DOHH2 (cell line): ENCODE measurements at regions not wholly inside any gene's neighbourhood (a gene's known extent, or its start where the extent isn't known, plus 50 kb on each side); places are given as distances from the start of the nearest gene placed in this dataset.

ENCODE experiments used
- H3F3A ChIP-seq: fragments of 200-600 bp; sonication (generic), shearing (Covaris generic); 2 replicates; pipeline ENCODE4 v1.6.0; 2016; ENCODE audit warnings: antibody characterized with exemption, mild to moderate bottlenecking; ENCODE audit not compliant: control insufficient read depth, insufficient read depth
- H3K27ac ChIP-seq: fragments of 200-600 bp; sonication (generic); 2 replicates; pipeline ENCODE4 v1.5.1; 2014; ENCODE audit warnings: low read depth, mild to moderate bottlenecking, low read length, moderate library complexity
- H3K27me3 ChIP-seq: fragments of 200-600 bp; sonication (generic); 2 replicates; pipeline ENCODE4 v1.6.1; 2014; ENCODE audit warnings: mild to moderate bottlenecking, low read length, mixed read lengths; ENCODE audit not compliant: control insufficient read depth
- H3K36me3 ChIP-seq: fragments of 200-600 bp; sonication (generic); 2 replicates; pipeline ENCODE4 v1.6.1; 2014; ENCODE audit warnings: mild to moderate bottlenecking, low read length, moderate library complexity, mixed read lengths; ENCODE audit not compliant: control insufficient read depth
- H3K4me1 ChIP-seq: fragments of 200-600 bp; sonication (generic); 2 replicates; pipeline ENCODE4 v1.6.1; 2014; ENCODE audit warnings: mild to moderate bottlenecking, low read length, mixed read lengths; ENCODE audit not compliant: control insufficient read depth
- H3K4me2 ChIP-seq: fragments of 200-600 bp; sonication (generic); 2 replicates; pipeline ENCODE4 v1.6.0; 2014; ENCODE audit warnings: mild to moderate bottlenecking, low read length, moderate library complexity
- H3K4me3 ChIP-seq: fragments of 200-600 bp; sonication (generic); 2 replicates; pipeline ENCODE4 v1.5.1; 2014; ENCODE audit warnings: mild to moderate bottlenecking, low read length, mixed read lengths
- H3K79me2 ChIP-seq: fragments of 200-600 bp; sonication (generic); 2 replicates; pipeline ENCODE4 v1.6.1; 2014; ENCODE audit warnings: mild to moderate bottlenecking, low read length, mixed read lengths; ENCODE audit not compliant: control insufficient read depth
- H3K9me2 ChIP-seq: fragments of 200-600 bp; sonication (generic); replicated peaks from 2 replicates; pipeline ENCODE4 v1.6.1; 2014; ENCODE audit warnings: mild to moderate bottlenecking, low read length, mixed read lengths; ENCODE audit not compliant: control insufficient read depth
- H3K9me3 ChIP-seq: fragments of 200-600 bp; sonication (generic); 2 replicates; pipeline ENCODE4 v1.6.1; 2014; ENCODE audit warnings: antibody characterized with exemption, low read length, mixed read lengths; ENCODE audit not compliant: control insufficient read depth, insufficient read depth
- H4K20me1 ChIP-seq: fragments of 200-600 bp; sonication (generic); 2 replicates; pipeline ENCODE4 v1.6.0; 2014; ENCODE audit warnings: low read depth, mild to moderate bottlenecking, antibody characterized with exemption, low read length, moderate library complexity; ENCODE audit not compliant: control insufficient read depth, insufficient read depth
- CTCF ChIP-seq: fragments of 200-600 bp; sonication (generic); IDR thresholded peaks from one replicate; pipeline ENCODE4 v1.5.1; 2014; ENCODE audit warnings: antibody characterized with exemption, mild to moderate bottlenecking, low read depth, low read length; ENCODE audit not compliant: poor library complexity, severe bottlenecking
- EZH2phosphoT487 ChIP-seq: fragments of 200-600 bp; sonication (generic); IDR thresholded peaks from 2 replicates; pipeline ENCODE4 v1.6.1; 2017; ENCODE audit warnings: borderline replicate concordance, mild to moderate bottlenecking, antibody characterized with exemption, low read length, moderate library complexity, mixed read lengths

- Histone ChIP-seq H3K4me1 (no peaks in the 10 kb centered on the region), H3K9me2 (no peaks in the 10 kb centered on the region), H3K27ac (no peak overlapping the region), H3K27me3 (no peaks in the 10 kb centered on the region), H3K4me2 (no peak overlapping the region), H4K20me1 (no peaks in the 10 kb centered on the region), H3K9me3 (no peaks in the 10 kb centered on the region), H3F3A (no peaks in the 10 kb centered on the region), H3K36me3 (no peaks in the 10 kb centered on the region), H3K4me3 (no peak overlapping the region), H3K79me2 (no peaks in the 10 kb centered on the region)
- no peak for TF ChIP-seq CTCF
Measured at GRCh38 chr2:146918280-146918679, 926.5 kb upstream of the ACVR2A start.

GRCh38 chr2:146917431-146918042 is 927.3 kb upstream of the ACVR2A start:
- no peaks in the 10 kb centered on the region for H3K4me1 ChIP-seq
- no peaks in the 10 kb centered on the region for H4K20me1 ChIP-seq
- H3K4me2 ChIP-seq = no peak overlapping the region
- no peaks in the 10 kb centered on the region for H3K36me3 ChIP-seq
- H3K27me3 ChIP-seq = no peaks in the 10 kb centered on the region
- H3F3A ChIP-seq = no peaks in the 10 kb centered on the region
- H3K4me3 ChIP-seq = no peak overlapping the region
- no peak overlapping the region for H3K27ac ChIP-seq
- TF ChIP-seq EZH2phosphoT487 = no peak
- TF ChIP-seq CTCF = no peak
- no peaks in the 10 kb centered on the region for H3K9me2 ChIP-seq
- no peaks in the 10 kb centered on the region for H3K9me3 ChIP-seq
- H3K79me2 ChIP-seq = no peaks in the 10 kb centered on the region

- H3K4me1 ChIP-seq = no peaks in the 10 kb centered on the region
Measured at GRCh38 chr2:146916914-146917313, 927.9 kb upstream of the ACVR2A start.

More at GRCh38 chr2:146916914-146917313, 927.9 kb upstream of the ACVR2A start:
- TF ChIP-seq EZH2phosphoT487 = no peak
- TF ChIP-seq CTCF = no peak
- Histone ChIP-seq H3K27ac (no peak overlapping the region), H3K79me2 (no peaks in the 10 kb centered on the region), H4K20me1 (no peaks in the 10 kb centered on the region), H3K36me3 (no peaks in the 10 kb centered on the region), H3K9me3 (no peaks in the 10 kb centered on the region), H3K9me2 (no peaks in the 10 kb centered on the region), H3F3A (no peaks in the 10 kb centered on the region), H3K4me2 (no peak overlapping the region), H3K4me3 (no peak overlapping the region), H3K27me3 (no peaks in the 10 kb centered on the region)
